Caco-2 (cell line): ENCODE measurements at regions not wholly inside any gene's neighbourhood (a gene's known extent, or its start where the extent isn't known, plus 50 kb on each side); places are given as distances from the start of the nearest gene placed in this dataset.

Source experiments
- BruUV-seq: library from RNA; stranded (reverse); fragments of 400-500 nt; replicated peaks from 2 replicates; lab custom pipeline; 2021; lab: Mats Ljungman, UMichigan
- CTCF ChIA-PET: fragments of 300-600 bp; sonication (Branson Sonifier 250); formaldehyde crosslinking; loops from one replicate; lab custom pipeline; 2022; ENCODE audit warnings: antibody characterized with exemption; lab: Charles Lee
- POLR2A ChIA-PET: fragments of 300-600 bp; sonication (Branson Sonifier 250); formaldehyde crosslinking; loops from one replicate; lab custom pipeline; 2022; ENCODE audit warnings: antibody characterized with exemption; lab: Charles Lee
- DNase-seq, 2 experiments: peaks; one replicate each; pipeline versions ENCODE4 v3.0.0 to v3.0.0-alpha.2; 2020 to 2022
- H3K27me3 ChIP-seq: replicated peaks from 2 replicates; pipeline ENCODE4 v1.6.0; 2011; ENCODE audit warnings: low read length; ENCODE audit not compliant: control insufficient read depth, insufficient read depth
- H3K36me3 ChIP-seq: 2 replicates; pipeline ENCODE4 v1.5.1; 2011; ENCODE audit warnings: low read length; ENCODE audit not compliant: control insufficient read depth, insufficient read depth
- H3K4me1 ChIP-seq: fragments of 250-450 bp; sonication (Bioruptor Pico); 2 replicates; pipeline ENCODE4 v1.5.1; 2020; ENCODE audit warnings: mild to moderate bottlenecking
- H3K4me3 ChIP-seq: 2 replicates; pipeline ENCODE4 v1.5.1; 2011; ENCODE audit warnings: low read depth, mild to moderate bottlenecking, control low read depth, low read length
- H3K9me3 ChIP-seq: fragments of 250-450 bp; sonication (Bioruptor Pico); 2 replicates; pipeline ENCODE4 v1.5.1; 2020; ENCODE audit warnings: mild to moderate bottlenecking, moderate library complexity
- H3K27ac Mint-ChIP-seq: one replicate; pipeline ENCODE4 v1.8.0; 2022; ENCODE audit warnings: mixed read lengths; ENCODE audit not compliant: unreplicated experiment
- H3K27me3 Mint-ChIP-seq: one replicate; pipeline ENCODE4 v1.8.0; 2022; ENCODE audit warnings: mixed read lengths; ENCODE audit not compliant: insufficient read depth, unreplicated experiment
- H3K36me3 Mint-ChIP-seq: one replicate; pipeline ENCODE4 v1.8.0; 2022; ENCODE audit warnings: mild to moderate bottlenecking, mixed read lengths; ENCODE audit not compliant: insufficient read depth, unreplicated experiment
- H3K4me1 Mint-ChIP-seq: one replicate; pipeline ENCODE4 v1.8.0; 2022; ENCODE audit warnings: low read depth, mixed read lengths; ENCODE audit not compliant: unreplicated experiment
- H3K4me3 Mint-ChIP-seq: one replicate; pipeline ENCODE4 v1.8.0; 2022; ENCODE audit warnings: mild to moderate bottlenecking, moderate library complexity, mixed read lengths; ENCODE audit not compliant: unreplicated experiment
- H3K9me3 Mint-ChIP-seq: one replicate; pipeline ENCODE4 v1.8.0; 2022; ENCODE audit warnings: mixed read lengths; ENCODE audit not compliant: unreplicated experiment
- intact Hi-C: fragments of 100-400 bp; cut with micrococcal nuclease; formaldehyde crosslinking; loops from one replicate; pipeline ENCODE4 v1.10.0; 2022; ENCODE audit not compliant: unreplicated experiment
- TF ChIP-seq, protein P1 (sequence below), 2 experiments: fragments of 200-600 bp in 1 of 2; IDR thresholded peaks; 1 replicate in 1 of 2; 2 replicates in 1 of 2; pipeline versions ENCODE4 v1.5.1 to v1.8.0; 2011 to 2022; ENCODE audit warnings: antibody characterized with exemption in 1 of 2, control low read depth in 1 of 2, inconsistent platforms in 1 of 2, low read depth in 1 of 2, low read length in 1 of 2, mild to moderate bottlenecking in 1 of 2, moderate library complexity in 1 of 2; ENCODE audit not compliant: insufficient read depth in 1 of 2, severe bottlenecking in 1 of 2, unreplicated experiment in 1 of 2

DNA sequence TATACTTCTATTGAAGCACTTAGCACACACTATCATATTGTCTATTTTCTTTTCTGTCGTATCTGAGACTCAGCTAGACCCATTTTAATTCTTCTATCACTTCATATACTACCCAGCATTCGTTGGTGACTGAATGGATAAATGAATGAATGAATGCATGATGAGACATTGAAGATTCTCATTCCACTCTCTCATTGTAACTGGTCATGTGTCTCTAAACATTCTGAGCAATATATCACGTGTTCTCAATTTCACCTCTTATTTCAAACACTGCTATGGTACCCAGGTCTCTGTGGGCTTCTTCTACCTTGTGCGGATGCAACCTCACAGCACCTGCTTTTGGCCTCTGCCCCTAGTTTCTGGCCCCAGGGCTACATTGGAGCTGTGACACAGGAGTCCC is 65.2 kb upstream of the USPL1 start:
- Histone ChIP-seq H3K27me3 (no peaks in the 10 kb centered on the region), H3K4me3 (no peak overlapping the region), H3K9me3 (no peaks in the 10 kb centered on the region), H3K4me1 (no peaks in the 10 kb centered on the region), H3K36me3 (no peaks in the 10 kb centered on the region)
- Mint-ChIP-seq H3K36me3 (no peaks in the 10 kb centered on the region), H3K9me3 (no peaks in the 10 kb centered on the region), H3K4me3 (no peak overlapping the region), H3K27ac (no peak overlapping the region), H3K4me1 (no peaks in the 10 kb centered on the region), H3K27me3 (no peaks in the 10 kb centered on the region)
- intact Hi-C loops, result loop anchor here (10.0 kb wide), 1 partner anchor 328 kb away; no protein-coding TSS in a partner anchor
- BruUV-seq, result no TSS peak
- CTCF ChIA-PET, result interaction anchor here (0.5 kb wide), 1 partner anchor 378 kb away, joined by 3 read pairs; no protein-coding TSS in a partner anchor
- POLR2A ChIA-PET, result no interaction called here
- TF ChIP-seq, protein P1, sequence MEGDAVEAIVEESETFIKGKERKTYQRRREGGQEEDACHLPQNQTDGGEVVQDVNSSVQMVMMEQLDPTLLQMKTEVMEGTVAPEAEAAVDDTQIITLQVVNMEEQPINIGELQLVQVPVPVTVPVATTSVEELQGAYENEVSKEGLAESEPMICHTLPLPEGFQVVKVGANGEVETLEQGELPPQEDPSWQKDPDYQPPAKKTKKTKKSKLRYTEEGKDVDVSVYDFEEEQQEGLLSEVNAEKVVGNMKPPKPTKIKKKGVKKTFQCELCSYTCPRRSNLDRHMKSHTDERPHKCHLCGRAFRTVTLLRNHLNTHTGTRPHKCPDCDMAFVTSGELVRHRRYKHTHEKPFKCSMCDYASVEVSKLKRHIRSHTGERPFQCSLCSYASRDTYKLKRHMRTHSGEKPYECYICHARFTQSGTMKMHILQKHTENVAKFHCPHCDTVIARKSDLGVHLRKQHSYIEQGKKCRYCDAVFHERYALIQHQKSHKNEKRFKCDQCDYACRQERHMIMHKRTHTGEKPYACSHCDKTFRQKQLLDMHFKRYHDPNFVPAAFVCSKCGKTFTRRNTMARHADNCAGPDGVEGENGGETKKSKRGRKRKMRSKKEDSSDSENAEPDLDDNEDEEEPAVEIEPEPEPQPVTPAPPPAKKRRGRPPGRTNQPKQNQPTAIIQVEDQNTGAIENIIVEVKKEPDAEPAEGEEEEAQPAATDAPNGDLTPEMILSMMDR (IDR thresholded peaks at IDR 0.05; ENCODE audit: insufficient read depth in 1 of 2, low read depth in 1 of 2, low read length in 1 of 2, severe bottlenecking in 1 of 2, unreplicated experiment in 1 of 2), result no peak
- no peak for DNase-seq

DNA sequence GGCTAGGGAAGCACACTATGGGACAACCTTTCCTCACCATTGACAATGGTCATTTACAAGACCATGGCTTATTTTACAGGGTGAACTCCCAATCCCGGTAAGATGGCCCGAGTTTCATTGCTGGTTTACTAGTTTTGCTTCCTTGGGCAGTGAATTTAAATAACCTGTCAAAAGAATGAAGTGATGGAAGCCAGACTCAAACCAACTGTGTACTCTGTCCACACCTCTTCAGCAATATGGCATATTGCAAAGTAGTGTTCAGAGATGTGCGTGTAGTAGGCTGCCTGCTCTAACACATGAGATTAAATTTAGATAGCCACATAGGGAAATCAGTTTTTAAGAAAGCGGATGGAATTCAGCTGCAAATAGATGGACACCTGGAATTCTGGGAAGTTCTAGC is 58.4 kb upstream of the USPL1 start:
- no TSS peak for BruUV-seq
- Histone ChIP-seq H3K36me3 (no peaks in the 10 kb centered on the region), H3K27me3 (no peaks in the 10 kb centered on the region), H3K4me1 (no peaks in the 10 kb centered on the region), H3K9me3 (no peaks in the 10 kb centered on the region), H3K4me3 (no peak overlapping the region)
- Mint-ChIP-seq H3K36me3 (no peaks in the 10 kb centered on the region), H3K4me3 (no peak overlapping the region), H3K9me3 (no peaks in the 10 kb centered on the region), H3K27ac (no peak overlapping the region), H3K4me1 (no peaks in the 10 kb centered on the region), H3K27me3 (no peaks in the 10 kb centered on the region)
- ChIA-PET CTCF (no interaction called here), POLR2A (no interaction called here)
- no peak for DNase-seq
- intact Hi-C loops, result loop anchor here (10.0 kb wide), 1 partner anchor 334 kb away; no protein-coding TSS in a partner anchor
- TF ChIP-seq, protein P1 (IDR thresholded peaks at IDR 0.05; ENCODE audit: insufficient read depth in 1 of 2, low read depth in 1 of 2, low read length in 1 of 2, severe bottlenecking in 1 of 2, unreplicated experiment in 1 of 2), result no peak

DNA sequence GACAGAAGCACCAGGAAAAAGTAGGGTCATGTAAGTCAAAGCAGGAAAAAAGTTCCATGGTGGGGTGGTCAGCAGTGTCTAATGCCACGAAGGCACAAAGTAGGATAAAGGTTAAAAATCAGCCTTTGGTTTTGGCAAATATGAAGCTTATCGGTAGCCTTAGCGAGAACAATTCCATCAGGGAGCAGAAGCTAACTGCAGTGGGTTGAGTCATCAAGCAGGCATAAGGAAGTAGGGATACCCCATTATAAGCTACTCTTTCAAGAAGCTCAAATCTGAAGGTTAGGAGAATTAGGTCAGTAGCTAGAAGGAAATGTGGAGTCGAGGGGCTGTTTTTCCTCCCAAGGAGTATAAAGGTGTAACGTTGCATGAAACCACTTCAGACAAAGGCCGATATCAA is 57.5 kb upstream of the USPL1 start:
- Histone ChIP-seq H3K36me3 (no peaks in the 10 kb centered on the region), H3K4me1 (no peaks in the 10 kb centered on the region), H3K27me3 (no peaks in the 10 kb centered on the region), H3K4me3 (no peak overlapping the region), H3K9me3 (no peaks in the 10 kb centered on the region)
- CTCF ChIA-PET, result no interaction called here
- Mint-ChIP-seq H3K36me3 (no peaks in the 10 kb centered on the region), H3K4me3 (no peak overlapping the region), H3K9me3 (no peaks in the 10 kb centered on the region), H3K27me3 (no peaks in the 10 kb centered on the region), H3K27ac (no peak overlapping the region), H3K4me1 (no peaks in the 10 kb centered on the region)
- no peak for DNase-seq
- intact Hi-C loops, result no loop called here
- POLR2A ChIA-PET, result no interaction called here
- TF ChIP-seq, protein P1 (IDR thresholded peaks at IDR 0.05; ENCODE audit: insufficient read depth in 1 of 2, low read depth in 1 of 2, low read length in 1 of 2, severe bottlenecking in 1 of 2, unreplicated experiment in 1 of 2), result no peak
- BruUV-seq, result no TSS peak
